ENCODE measurements at regions not wholly inside any gene's neighbourhood (a gene's known extent, or its start where the extent isn't known, plus 50 kb on each side); places are given as distances from the start of the nearest gene placed in this dataset.

DNA sequence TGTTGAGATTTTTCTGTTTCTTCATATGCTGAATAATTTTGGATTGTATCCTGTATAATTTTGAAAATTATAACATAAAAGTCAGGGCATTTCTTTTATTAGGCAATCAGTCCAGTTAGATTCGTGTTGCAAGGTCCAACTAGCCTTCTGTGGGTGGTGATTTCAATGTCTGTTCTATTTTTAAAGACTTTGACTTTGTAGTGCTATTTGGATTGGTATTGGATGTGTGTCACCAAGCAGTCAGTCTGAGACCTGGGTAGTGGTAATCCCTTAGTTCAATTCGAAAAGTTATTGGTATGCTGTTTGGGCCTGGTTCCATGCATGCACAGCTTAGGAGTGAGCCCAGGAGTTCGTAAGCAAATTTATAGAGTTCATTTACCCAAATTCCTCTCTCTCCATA lies 82.2 kb downstream of the EPDR1 start:
- Histone ChIP-seq H3K27me3 (ENCODE audit: control insufficient read depth, insufficient read depth, low read length) (no peaks in the 10 kb centered on the region), H3K4me3 (ENCODE audit: low read depth, low read length) (no peak overlapping the region), H3K36me3 (ENCODE audit: control insufficient read depth, insufficient read depth, low read length) (no peaks in the 10 kb centered on the region)
- POLR2A ChIA-PET, result no interaction called here
- DNase-seq (ENCODE audit: low read depth), result no peak
- CTCF ChIA-PET, result no interaction called here
- no peak for TF ChIP-seq CTCF (IDR thresholded peaks at IDR 0.05; ENCODE audit: insufficient read depth, low read depth, low read length)

- Histone ChIP-seq H3K27me3 (ENCODE audit: control insufficient read depth, insufficient read depth, low read length) (no peaks in the 10 kb centered on the region), H3K36me3 (ENCODE audit: control insufficient read depth, insufficient read depth, low read length) (no peaks in the 10 kb centered on the region), H3K4me3 (ENCODE audit: low read depth, low read length) (no peak overlapping the region)
- ChIA-PET CTCF (no interaction called here), POLR2A (no interaction called here)
- TF ChIP-seq CTCF (IDR thresholded peaks at IDR 0.05; ENCODE audit: insufficient read depth, low read depth, low read length), result no peak
- no peak for DNase-seq (ENCODE audit: low read depth)
Observed at GRCh38 chr7:38006559-38006958, 86.1 kb downstream of the EPDR1 start.

- TF ChIP-seq CTCF (IDR thresholded peaks at IDR 0.05; ENCODE audit: insufficient read depth, low read depth, low read length), result no peak
- ChIA-PET POLR2A (no interaction called here), CTCF (no interaction called here)
- no peaks in the 10 kb centered on the region for H3K36me3 ChIP-seq (ENCODE audit: control insufficient read depth, insufficient read depth, low read length)
- H3K4me3 ChIP-seq (ENCODE audit: low read depth, low read length), result no peak overlapping the region
- no peaks in the 10 kb centered on the region for H3K27me3 ChIP-seq (ENCODE audit: control insufficient read depth, insufficient read depth, low read length)
- DNase-seq (ENCODE audit: low read depth), result no peak
Observed at GRCh38 chr7:38007096-38007495, 86.7 kb downstream of the EPDR1 start.

DNA sequence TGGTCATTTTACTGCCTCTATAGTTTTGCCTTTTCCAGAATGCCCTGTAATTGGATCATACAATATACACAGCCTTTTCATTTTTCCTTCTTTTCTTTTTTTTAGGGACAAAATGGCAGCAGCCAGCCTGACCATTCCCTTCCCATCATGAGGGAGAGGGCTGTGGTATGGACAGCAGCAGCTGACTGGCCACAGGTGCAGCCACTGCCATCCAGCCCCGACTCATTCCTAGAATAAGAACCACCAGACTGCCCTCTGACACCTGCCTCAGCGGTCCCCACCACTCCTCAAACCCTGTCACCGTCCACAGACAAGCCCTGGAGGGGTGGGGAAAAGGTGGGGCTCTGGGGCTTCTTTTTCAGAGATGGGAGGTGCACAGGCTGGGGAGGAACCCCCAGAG lies 92.8 kb downstream of the EPDR1 start:
- no peak for TF ChIP-seq CTCF (IDR thresholded peaks at IDR 0.05; ENCODE audit: insufficient read depth, low read depth, low read length)
- H3K27me3 ChIP-seq (ENCODE audit: control insufficient read depth, insufficient read depth, low read length), result no peaks in the 10 kb centered on the region
- H3K4me3 ChIP-seq (ENCODE audit: low read depth, low read length), result no peak overlapping the region
- no peaks in the 10 kb centered on the region for H3K36me3 ChIP-seq (ENCODE audit: control insufficient read depth, insufficient read depth, low read length)
- DNase-seq (ENCODE audit: low read depth), result no peak
- ChIA-PET POLR2A (no interaction called here), CTCF (interaction anchor here (1.0 kb wide), 1 partner anchor 96 kb away, joined by 3 read pairs; no protein-coding TSS in a partner anchor)

DNA sequence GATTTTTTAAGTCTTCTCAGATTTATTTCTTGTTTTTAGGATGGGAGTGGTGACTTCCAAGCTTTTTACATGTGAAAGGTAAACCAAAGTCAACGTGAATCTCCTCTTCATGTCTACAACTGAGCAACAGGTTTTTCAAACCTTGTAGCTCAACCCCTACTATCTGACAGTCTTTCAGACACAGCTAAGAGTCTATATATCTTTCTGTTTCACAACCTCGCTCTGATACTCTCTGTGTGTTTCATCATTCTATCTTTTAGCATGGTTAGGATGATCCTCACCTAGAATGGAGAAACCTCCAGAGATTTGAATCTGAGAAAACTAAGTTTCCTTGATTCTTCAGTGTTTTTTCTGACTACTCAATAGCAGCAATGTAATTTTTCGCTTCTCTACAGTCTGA lies 96.1 kb downstream of the EPDR1 start:
- POLR2A ChIA-PET, result no interaction called here

More for the DNA sequence above, 96.1 kb downstream of the EPDR1 start:
- TF ChIP-seq CTCF (IDR thresholded peaks at IDR 0.05; ENCODE audit: insufficient read depth, low read depth, low read length), result no peak
- Histone ChIP-seq H3K27me3 (ENCODE audit: control insufficient read depth, insufficient read depth, low read length) (no peaks in the 10 kb centered on the region), H3K36me3 (ENCODE audit: control insufficient read depth, insufficient read depth, low read length) (no peaks in the 10 kb centered on the region), H3K4me3 (ENCODE audit: low read depth, low read length) (no peak overlapping the region)
- CTCF ChIA-PET, result no interaction called here
- no peak for DNase-seq (ENCODE audit: low read depth)

Data from BJ (cell line).